ENCODE measurements at regions not wholly inside any gene's neighbourhood (a gene's known extent, or its start where the extent isn't known, plus 50 kb on each side); places are given as distances from the start of the nearest gene placed in this dataset.
A peak's percentile ranks its signal among the peaks of the same experiment; 100 is the strongest.

DNA sequence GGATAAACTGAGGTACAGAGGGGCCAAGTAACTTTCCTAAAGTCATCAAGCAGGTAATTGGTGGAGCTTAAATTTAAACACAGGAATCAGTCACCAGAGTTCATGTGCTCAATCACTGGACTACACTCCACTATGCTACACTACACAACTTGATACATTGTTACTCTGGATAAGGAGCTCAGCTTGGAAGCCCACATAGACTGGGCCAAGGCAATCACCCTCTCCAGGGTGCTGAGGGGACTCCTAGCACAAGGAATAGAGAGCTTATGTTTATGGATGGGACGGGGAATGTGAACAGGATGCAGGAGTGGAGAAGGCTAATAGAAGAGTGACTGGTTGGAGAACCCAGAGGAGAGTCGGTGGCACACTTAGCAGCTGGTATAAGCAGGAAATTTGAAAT, 113.5 kb upstream of the NFIB start:
- DNase-seq, result no peak

DNA sequence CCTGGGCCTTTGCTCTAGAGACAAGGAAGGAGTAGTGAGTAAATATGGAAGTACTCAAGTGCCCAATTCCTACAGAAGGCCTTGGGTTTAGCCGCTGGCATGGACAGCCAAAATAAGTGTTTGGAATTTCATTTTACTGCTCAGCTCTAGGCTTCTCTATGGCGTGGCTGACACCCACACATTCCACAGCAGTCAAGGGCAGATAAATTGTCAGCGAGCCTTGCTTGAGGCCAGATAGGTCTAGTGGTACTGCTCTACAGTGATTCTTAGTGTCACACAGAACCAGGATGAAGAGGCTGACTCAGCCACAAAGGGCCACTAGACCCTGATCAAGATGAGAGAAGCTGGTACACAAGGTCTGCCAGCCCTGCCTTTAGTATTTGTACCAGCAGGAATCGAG, 111.0 kb upstream of the NFIB start:
- DNase-seq, result no peak

DNA sequence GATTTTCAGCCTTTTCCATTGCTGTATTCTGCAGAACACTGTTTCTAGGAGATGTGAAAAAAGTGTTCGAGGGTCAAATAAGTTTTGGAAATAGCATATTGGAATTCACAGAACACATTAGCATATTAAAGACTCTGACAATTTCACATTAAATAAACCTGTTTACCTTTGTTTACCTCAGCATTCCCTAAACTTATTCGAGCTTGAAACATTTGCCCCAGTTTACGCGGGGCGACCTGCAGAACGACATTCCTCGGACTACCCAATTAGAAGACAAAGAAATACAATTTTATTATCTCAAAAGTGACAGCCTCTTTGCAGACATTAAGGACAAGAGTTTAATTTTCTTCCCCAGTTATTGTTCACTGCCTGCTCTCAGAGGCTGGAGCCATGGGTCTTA, 110.3 kb upstream of the NFIB start:
- no peak for DNase-seq

DNA sequence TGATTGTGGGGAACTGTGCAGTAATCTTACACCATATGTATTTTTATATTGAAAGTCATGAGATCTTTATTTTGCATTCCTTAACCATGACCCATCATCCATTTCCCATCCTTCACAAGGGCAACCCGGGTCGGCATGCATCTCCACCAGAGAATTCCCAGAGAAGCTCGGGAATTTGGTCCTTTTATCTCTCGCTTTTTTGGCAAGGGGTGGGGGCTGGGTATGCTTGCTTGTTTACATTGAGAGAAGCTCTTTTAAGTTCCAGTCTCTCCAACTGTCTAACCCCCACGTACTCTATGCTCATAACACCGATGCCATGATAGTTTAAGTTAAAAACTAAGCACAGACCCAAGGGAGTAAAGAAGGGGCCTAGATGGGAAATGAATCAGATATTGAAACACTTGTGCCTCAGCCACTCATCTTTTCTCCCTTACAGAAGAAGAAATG, 109.9 kb upstream of the NFIB start:
- peak; percentile 96 for DNase-seq

DNA sequence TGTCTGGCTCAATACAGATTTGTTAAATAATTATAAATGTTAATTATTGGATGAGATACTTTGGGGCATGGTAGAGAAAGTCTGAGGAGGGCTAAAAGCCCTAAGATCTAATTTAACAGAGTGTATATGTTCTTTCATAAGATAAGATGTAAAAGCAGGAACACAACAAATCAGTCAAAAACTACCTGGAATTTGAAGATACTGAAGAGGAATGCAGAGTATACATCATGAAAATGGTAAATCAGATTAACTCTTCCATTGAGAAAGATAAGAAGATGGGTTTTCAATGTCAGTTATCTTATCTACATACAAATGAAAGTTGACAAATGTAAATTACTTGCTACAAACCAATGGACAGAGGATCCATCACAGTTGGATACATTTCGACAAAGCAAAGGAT, 107.3 kb upstream of the NFIB start:
- no peak for DNase-seq

DNA sequence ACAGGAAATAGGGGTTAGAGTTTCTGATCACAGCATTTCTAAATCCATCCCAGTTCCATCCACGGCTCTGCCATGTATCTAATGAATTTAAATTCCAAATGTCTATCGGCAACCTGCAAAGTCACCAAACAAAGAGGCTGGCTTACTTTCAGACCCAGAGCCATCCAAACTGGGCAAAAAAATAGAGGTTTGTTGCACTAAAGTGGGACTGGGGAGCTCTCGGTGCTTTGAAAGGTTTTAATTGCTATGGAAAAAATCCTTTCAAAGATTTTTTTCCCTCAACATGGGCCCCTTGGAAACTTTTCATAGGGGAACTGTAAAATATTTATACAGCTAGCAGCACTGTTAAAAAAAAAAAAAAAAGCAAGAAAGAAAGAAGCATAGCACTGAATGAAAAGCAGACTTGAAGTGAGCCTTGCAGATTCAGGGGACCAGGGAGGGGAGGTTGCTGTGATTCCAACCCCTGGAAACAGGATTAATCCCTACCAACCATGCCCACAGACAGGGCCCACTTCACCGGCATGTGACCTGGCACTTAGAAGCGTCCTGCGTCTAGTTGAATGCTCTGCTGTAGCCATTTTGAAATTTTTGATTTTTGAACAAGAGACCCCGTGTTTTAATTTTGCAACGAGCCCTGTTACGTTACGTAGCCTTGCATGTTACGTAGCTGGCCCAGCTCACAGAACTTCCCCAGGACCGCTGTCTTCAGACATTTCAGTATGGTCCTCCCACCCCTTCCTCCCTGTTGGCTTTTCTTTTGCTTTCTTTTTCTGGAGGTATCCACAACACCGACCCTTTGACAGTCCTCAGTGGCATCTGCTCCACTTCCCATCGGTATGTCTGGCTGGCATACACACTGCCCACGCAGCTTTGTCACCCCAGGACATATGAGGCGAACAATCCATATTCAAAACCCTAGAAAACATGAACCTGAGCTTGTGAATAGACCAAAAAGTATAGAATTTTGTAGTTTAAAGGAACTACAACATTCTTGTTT, 105.3 kb upstream of the NFIB start:
- DNase-seq, result no peak

DNA sequence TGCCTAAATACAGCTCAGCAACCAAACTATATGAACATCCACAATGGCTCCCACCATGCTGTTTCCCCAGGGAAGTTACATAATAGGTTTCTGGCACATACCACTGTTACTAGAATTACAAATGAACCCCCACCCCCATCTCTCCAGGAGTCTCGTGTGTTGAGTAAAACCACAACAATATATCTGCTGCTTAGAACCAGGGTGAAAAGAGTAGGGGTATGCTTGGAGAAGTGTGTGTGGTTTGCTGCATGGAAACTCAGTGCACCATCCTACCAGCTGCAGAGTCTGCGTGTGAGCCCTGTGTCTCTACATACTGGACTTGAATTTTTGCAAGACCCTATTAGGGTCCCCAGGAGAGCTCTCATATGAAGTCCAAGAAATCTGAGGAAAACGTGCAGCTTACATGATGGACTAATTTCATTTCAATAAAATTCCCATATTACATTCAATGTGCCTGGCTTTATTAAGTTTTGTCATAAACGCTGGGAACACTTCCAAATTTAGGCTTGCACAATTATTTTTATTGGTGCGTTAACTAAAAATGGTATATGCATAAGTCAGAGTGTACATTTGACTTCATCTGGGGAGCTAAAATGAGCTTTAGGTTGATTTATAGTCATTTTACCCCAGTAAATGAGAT, 104.5 kb upstream of the NFIB start:
- peak; percentile 89 for DNase-seq

DNA sequence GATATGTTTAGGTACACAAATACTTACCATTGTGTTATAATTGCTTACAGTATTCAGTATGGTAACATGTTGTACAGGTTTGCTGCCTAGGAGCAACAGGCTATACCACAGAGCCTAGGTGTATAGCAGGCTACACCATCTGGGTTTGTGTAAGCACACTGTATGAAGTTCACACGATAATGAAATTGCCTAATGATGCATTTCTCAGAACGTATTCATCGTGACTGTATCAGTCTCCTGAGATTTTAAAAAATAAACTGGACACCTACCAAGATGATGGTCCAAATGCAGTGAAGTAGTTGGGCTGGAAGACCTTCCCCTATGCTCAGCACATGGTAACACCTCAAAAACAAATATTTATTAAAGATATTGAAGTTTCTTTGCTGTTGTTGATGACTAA, 103.3 kb upstream of the NFIB start:
- DNase-seq, result peak; percentile 77

DNA sequence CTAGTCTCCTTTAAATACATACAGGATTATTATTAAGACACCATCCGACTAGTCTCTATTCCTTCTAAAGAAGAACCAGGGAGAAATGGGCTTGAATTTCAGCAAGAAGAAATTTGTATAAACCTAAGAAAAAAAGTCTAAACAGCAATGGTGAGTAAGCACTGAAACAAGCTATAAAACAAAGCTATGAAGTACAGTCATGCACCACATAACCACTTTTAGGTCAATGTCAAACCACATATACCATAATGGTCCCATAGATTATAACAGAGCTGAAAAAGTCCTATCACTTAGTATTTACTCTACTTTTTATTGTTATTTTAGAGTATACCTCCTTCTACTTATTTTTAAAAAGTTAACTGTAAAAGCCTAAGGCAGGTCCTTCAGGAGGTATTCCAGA, 102.0 kb upstream of the NFIB start:
- DNase-seq, result peak; percentile 91

DNA sequence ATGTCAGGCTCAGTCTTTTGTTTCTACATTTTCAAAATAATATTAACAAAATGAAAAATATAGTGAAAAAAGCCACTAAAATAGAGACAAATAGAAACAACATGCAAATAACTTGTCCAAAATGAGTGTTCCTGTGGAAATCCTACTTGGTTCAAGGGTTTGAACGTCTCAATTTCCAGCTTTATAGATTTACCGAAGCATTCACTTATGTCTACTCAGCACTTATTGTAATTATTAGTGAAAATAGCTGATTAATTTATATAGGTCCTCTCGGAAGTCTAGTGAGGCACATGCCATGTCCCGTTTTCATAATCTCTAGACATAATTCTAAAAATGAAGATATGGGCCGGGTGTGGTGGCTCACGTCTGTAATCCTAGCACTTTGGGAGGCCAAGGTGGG, 99.9 kb upstream of the NFIB start:
- DNase-seq, result no peak

DNA sequence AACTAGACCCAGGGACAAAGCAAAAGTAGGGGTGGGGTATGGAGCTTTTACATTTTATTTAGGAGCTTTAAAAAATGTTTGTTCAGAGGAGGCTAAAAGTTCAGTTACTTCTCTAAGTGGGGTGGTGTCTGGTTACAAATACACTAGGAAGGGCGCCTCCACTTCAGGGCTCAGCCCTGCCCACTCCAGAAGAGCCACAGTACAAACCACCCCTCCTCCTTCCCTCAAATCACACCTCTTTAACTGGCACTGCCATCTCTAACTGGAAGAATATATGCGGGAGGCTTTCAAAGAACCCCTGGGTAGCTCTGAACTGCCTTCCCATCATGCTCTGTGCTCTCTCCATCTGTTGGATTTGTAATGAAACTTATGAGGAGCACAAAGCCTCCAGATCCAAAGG, 98.8 kb upstream of the NFIB start:
- no peak for DNase-seq

DNA sequence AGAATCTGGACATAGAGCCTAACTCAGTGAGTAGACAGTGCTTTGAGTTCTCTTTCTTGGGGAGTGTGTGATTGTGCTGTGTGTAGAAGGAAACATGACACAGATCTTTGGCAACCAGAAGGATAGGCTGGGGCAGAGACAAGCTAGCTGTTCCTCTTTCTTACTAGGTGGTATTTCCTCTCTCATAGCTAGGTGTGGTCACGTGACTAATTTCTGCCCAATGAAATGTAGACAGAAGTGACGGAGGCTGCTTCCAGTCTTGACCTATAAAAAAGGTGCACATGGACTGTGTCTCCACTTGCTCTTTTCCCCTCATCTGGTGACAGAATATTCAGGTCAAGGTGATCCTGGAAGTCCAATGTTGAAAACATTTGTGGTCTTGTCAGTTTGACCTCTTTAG, 92.5 kb upstream of the NFIB start:
- no peak for DNase-seq

DNA sequence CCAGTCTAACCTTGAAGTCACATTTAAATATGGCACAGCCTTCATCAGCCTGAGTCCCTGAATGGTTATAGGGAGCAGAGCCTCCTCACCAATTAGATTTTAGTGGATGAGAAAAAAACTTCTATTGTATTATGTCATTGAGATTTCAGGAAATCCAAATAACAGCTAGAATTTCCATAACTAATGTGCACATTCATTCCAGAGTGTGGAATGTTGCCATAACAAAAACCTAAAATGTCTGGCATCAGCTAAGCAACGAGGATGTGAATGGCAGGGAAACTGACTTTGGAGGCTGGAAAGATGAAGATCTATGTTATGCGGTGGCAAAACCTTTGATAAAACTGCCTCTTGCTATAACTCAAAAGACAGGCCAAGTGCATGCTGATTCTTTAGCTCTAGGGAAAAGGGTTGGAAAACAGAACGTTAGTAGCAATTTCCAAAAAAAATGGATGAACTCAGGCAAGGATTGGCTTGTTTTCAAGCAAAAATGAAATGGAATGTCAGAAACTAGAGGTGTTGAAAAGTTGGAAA, 91.3 kb upstream of the NFIB start:
- DNase-seq, result no peak

DNA sequence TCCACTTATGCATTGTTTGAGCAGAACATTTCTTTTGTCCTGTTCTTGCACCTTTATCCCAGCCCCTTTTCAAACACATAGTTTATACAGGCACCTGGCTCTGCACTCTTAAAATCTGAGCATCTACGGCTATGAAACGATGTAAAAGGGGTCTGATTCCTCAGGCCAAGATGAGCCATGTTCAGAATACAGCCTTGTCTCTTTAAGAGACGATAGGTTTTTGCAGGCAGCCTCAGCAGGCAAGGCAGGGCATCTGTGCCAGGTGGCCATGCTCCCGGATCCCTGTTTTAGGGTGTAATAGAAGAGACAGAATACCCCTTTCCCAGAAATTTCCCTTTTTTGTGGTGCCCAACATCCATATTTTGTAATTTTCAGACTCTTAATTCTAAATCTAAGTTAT, 89.1 kb upstream of the NFIB start:
- DNase-seq, result no peak

DNA sequence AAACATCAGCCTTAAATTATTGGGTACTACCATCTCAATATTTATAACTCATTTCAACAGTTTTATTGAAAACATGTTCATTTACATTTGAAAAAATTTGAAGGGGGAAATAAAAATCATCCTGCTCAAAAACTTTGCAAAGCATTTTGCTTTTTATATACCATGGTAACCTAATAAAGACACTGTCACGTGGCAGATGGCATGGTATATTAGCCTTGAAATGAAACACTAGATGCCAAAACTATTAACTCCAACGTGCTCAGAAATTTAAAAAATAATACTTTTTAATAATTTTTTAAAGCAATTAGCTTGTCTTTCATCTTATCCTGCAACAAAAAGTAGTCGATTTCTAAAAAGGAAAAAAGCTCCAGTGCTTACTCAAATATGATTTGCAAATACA, 88.6 kb upstream of the NFIB start:
- no peak for DNase-seq

DNA sequence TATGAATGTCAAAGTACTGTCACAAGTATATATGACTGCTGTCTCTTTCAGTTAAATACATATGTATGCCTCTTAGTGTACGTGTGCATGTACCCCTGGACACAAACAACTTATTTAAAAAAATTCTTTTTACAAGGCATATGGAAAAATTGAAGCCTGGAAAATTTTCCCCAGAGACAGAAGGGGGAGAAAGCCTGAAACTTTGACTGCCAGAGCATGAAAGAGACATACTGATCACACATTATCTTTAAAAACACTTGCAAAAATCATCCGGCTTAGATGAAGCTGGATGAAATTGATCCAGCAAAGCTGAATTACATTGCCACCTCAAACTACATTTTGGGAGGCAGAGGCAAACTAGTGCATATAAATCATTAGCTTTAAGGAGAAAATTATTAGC, 88.0 kb upstream of the NFIB start:
- DNase-seq, result no peak

DNA sequence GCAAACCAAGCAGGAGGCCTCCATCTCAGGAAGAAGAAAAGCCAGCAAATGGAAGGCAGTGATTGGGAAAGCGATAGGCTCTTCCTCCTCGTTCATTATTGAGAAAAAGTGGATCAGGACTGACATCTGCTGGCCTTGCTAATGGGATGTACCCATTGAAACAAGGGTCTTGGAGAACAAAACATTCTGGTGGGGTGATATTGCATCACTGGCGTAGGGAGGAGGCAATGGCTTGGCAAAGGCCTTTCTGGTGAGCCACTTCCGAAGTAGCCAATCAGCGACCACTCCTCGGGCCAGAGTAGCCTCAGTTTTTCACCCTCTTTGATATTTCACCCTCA, 86.7 kb upstream of the NFIB start:
- peak; percentile 71 for DNase-seq

DNA sequence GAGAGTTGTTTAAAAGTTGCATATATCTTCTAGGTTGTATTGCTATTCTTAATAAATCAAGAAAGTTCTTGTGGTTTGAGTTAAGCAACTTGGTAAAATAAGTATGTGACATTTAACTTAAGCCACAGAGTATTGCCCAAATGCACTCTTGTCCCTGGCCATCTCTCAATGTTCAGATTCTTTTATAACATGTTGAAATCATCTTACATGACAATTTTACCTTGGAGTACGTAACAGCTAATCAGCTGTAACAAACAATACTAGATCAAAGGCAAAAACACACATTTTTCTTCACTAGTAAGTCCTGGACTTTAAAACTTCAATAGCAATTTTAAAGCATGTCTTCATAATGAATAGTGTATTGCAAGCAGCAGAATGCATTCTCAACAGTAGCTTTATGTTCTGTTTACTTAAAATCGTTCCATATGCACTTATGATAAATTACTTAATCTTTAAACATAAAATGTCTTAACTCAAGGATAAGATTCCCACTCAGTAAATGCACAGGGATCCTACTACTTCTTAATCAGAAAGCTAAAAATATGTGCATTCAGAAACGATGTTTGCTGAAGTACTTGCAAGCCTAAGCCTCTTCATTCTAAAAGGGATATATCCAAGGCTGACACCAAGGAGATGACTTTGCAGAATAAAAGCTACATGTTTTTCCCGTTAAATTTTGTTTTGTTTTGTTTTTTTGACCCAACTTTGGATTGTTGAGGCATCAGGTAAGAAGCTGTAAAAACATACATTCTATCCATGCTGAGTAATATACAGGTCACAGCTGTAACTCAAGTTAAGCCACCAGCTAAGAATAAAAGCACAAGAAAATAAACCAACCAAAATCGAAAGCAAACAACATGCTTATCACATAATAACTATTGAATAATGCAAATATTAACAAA, 86.1 kb upstream of the NFIB start:
- DNase-seq, result no peak

DNA sequence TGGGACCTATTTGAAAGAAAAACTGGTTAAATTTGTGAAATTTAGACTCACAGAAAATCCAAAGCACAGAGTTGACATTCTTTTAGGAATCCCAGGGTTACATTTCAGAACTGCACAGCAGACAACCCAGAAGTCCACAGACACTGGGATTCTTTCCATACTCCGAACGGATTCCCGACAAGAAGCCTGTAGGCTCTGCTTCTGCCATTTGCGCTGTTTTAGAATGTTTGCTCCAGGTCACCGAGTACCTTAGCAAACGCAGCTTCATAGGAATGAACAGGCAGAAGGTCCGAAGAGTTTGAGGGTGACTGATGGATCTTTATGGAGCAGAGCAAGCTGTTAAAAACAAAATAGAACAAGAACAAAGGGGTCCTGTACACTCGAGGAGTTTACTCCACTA, 84.5 kb upstream of the NFIB start:
- DNase-seq, result no peak

DNA sequence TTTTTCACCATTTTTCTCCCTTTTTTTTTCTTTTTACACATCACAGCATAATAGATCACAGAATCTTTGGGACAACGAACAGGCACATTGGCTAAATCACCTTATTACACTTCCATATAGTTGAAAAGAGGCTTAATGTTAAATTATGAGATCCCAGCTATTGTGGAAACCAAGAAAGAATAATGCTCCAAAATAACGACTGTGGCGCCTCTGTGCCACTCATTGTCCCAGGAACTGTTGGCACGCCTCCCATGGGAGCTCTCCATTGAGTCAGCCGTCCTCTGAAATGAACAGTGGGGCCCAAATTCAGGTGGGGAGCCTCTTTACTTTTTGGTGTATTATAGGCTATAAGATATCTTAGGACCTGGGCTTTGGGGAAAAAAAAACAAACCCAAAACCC, 82.2 kb upstream of the NFIB start:
- no peak for DNase-seq

DNA sequence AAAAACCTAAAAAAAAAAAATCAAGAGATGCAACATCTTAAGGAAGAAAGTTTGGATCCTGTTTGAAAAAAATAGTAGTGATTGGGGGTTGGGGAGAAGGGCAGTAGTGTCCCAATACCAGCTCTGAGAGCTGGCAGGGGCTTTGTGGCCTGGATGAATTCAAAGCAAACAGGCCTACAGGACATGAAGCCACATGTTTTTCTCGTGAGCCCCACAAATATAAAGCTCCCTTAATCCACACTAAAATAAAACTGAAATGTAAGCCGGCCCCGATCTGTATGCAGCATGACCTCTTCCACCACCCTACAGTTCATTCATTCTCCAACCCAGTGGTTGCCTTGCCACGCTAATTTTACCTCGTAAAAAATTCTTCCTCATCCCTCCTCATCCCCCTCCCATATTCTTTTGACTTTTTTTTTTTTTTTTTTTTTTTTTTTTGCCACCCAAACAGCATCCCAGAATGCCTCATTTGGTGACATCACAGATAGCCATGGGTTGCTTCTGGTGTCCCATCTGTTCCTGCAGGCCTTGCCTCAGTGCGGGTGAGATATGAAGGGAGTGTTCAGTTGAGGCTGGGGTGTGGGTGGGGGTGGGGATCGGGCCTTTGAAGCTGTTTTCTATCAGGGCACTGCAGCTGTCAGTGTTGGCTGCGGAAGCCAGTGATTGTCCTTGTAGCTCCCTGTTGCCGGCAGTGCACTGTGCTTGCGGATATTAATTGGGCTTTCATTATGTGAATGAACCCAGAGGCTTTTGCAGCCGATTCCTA, 81.6 kb upstream of the NFIB start:
- no peak for DNase-seq

DNA sequence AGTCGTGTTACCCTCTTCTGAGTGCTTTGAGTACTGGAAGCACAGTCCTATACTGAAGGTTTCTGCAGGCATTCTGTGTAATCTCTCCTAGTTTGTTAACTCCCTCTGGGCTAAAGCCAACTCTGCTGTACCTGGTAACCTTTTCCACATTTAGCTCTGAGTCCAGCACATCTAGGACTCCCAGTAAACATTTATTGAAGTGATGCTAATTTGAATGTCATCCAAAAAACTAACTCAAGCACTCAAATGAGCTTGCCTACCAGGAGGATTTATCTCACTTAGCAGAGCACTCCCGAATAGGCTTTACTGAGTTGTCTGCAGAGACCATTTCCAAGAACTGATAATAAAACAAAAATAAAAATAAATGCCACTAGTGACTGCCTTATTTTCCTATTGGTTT, 79.5 kb upstream of the NFIB start:
- DNase-seq, result no peak
